A172 (cell line): ENCODE measurements at regions not wholly inside any gene's neighbourhood (a gene's known extent, or its start where the extent isn't known, plus 50 kb on each side); places are given as distances from the start of the nearest gene placed in this dataset.

Experiments used
- DNase-seq: peaks from one replicate; pipeline ENCODE4 v3.0.0-alpha.2; 2015; ENCODE audit warnings: low spot score

GRCh38 chr20:52783769-52784168 is 188.4 kb upstream of the TSHZ2 start:
- peak; percentile 12 for DNase-seq

GRCh38 chr20:52780462-52780861 is 191.7 kb upstream of the TSHZ2 start:
- DNase-seq, result no peak

- DNase-seq, result no peak
These were observed 193.0 kb upstream of the TSHZ2 start for GRCh38 chr20:52779125-52779524.

DNA sequence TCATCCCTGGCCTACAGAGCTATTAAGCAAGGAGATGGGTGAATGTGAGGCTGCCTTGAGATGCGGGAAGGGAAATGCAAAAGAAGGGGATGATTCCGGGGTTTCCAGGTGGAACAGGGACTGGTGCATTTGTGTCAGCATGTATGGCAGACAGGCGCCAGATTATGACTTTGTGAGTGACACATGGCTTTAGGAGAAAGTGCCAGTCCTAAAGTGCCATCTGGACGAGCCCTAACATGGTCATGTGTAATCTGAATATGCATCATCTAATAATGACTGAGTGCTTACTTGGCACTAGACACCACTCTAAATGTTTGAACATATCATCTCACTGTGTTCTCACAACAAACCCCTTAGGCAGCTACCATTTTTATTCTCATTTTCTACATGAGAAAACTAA is 195.0 kb upstream of the TSHZ2 start:
- no peak for DNase-seq

DNA sequence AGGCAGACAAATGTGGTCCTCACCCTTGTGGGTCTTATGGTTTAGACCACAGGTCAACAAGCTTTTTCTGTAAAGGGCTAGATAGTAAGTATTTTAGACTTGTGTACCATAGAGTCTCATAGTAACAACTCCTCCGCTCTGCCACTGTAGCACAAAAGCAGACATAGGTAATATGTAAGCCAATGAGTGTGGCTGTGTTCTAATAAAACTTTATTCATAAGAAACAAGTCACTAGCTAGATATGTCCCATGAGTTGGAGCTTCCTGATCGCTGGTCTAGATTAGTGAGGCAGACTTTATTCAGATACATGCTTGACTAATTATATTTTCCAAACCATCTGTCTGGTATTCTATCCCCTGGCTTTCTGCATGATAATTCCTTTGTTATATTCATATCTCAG is 196.4 kb upstream of the TSHZ2 start:
- no peak for DNase-seq

DNA sequence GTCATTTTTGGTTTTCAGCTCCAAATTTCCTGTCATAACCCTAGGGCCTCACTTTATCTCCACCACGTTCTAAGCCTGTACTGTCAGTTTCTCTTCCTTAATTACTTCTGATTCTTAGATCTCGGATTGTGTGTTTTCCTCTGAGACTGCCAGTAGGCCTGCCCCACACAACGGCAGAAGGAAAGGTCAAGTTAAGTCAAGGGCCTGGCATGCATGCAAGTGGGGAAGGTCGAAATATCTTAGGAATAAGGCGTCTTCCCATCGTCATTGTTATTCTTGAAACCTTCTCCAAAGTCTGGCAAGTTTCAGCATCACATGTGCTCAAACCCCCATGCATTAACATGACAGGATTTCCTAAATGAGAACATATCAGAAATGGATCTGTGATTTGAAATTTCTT is 203.5 kb upstream of the TSHZ2 start:
- no peak for DNase-seq

DNA sequence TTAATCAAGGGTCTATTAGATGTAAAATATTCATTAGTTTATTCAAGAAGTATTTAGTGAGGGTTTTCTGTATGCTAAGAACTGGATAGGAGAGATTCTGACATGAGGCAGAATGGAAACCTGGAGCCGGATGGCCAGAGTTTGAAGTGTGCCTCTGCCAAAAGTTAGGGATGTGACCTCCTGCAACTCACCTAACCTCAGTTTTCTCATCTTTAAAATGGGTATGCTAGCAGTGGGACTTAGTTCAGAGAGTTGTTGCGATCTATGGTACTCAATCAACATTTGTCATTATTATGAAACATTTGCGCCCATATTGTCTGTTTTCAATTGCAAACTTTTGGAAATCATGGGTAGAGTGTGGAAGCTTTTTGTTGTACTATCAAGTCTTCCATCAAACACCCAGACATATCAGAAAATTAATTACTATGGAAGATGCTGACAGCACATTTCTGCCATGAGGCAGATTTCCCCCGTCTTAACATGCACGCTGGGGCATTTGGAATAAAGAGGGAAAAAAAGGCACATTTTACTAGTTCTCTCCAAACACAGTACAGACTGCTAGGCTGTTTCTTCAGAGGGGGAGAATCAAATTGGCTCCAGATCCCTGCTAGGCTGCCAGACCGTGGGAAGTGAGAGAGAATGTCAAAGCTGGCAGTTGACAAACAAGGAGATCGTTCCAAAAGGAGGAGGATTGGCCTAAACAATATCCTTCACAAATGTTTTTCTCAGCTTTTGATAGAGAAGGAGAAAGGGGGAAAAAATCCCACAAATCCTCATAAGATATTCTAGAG is 205.3 kb upstream of the TSHZ2 start:
- no peak for DNase-seq

DNA sequence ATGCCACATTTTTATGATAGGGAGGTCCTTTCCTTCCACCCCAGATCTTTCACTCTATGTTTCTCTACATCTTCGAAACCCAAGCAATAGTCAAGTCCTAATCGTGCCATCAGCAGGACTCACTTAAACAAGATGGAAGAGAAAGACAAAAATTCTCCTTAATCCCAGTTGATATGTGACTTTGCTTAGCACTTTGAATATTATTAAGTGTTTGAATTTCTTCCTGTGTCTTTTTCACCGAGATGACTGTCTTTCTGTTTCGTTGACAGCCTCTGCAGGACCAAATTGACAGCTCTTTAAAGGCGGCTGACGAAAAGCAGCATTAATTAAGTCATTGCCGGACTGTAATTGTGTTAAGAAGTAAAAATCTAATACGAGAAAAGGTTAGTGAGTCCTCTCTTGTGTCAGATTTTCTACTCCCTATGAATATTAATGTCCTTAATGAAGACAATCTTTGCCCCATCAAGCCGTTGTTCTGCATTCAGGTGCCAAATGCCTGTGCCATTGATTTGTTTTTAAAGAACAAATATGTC is 208.8 kb upstream of the TSHZ2 start:
- no peak for DNase-seq

GRCh38 chr20:52761867-52762266 is 210.3 kb upstream of the TSHZ2 start:
- DNase-seq, result peak; percentile 8

DNA sequence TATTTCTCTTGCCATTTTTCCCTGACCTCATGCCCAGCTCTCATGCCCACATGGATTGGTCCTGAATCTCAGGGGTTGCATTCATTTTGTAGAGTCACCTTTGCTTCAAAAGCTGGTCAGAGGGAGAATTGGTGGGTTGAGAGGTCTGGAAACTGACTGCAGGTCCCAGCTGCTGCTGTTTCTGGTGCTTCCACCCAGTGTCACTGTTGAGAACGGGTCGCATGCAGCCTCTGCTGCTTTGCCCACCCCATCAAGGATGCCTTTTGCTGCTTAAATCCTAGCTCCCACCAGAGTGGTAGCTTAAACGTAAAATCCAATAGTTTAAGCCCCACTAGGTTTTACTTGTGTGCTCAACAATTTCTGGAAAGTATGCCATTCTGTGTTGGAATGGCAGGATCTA is 211.4 kb upstream of the TSHZ2 start:
- no peak for DNase-seq

DNA sequence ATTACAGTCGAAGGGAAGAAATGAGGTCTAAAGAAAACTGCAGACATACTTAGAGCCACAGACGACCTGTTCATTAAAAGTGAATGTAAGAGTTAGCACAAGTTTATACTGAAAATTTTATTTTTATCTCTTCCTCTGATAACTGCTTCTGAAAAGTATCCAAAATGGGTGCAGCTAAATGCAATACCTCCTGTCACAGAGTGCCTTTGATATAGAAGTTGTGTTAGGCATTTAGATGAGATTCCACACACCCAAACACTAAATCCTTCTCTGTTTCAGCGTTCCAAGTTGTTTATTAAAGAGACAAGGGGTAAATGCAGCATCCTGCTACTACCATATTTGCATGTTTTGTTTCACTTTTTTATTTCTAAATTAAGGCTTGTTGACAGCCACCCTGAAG is 214.7 kb upstream of the TSHZ2 start:
- DNase-seq, result no peak

DNA sequence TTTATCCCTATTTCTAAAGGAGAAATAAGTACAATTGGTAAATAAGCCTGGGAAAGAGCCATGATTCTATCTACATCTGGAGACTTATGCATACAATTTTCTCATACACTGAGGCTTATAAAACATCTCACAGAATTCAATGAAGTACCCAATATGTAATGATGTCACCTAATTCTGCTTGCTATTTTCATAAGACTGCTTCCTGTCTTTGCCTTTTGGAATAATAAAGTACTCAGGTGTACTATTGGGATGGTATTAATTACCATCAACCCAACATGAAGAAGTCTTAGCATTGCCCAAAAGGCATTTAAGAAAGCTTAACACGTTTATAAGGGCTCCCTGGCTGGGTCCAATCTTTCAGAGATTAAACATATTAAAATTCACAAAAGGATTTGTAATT is 216.4 kb upstream of the TSHZ2 start:
- no peak for DNase-seq

GRCh38 chr20:52754366-52754765 is 217.8 kb upstream of the TSHZ2 start:
- DNase-seq, result no peak

GRCh38 chr20:52752023-52752422 is 220.1 kb upstream of the TSHZ2 start:
- no peak for DNase-seq

GRCh38 chr20:52751571-52751970 is 220.6 kb upstream of the TSHZ2 start:
- no peak for DNase-seq

GRCh38 chr20:52749938-52750337 is 222.2 kb upstream of the TSHZ2 start:
- no peak for DNase-seq

GRCh38 chr20:52748990-52749389 is 223.2 kb upstream of the TSHZ2 start:
- DNase-seq, result no peak

DNA sequence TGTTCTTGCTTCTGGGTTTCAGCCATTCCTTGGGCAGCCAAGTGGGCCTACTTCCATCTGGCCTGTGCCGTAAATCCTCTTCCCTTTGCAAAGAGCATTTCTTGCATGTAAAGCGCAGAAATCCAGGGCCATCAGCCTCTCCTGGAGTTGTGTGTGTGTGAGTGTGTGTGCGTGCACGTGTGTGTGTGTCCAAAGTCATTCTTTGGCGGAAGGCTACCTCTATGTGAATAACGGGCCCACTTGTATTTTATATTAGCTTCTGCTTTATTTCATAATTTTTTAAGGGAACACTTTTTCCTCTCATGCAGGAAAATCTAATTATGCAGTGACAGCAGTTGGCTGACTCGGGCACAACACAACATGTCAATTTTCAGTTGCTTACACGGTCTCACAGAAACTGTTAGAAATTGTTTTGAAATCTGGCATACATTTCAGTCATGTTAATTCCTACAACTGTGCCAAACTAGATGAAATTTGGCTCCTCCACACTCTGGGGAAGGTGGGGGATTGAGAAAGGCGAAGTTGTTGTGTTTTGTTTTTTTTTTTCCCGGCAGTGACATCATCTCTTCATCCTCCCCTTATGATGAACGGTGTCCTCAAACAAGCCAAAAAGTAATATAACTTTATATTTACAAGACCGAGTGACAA is 223.7 kb upstream of the TSHZ2 start:
- DNase-seq, result no peak

DNA sequence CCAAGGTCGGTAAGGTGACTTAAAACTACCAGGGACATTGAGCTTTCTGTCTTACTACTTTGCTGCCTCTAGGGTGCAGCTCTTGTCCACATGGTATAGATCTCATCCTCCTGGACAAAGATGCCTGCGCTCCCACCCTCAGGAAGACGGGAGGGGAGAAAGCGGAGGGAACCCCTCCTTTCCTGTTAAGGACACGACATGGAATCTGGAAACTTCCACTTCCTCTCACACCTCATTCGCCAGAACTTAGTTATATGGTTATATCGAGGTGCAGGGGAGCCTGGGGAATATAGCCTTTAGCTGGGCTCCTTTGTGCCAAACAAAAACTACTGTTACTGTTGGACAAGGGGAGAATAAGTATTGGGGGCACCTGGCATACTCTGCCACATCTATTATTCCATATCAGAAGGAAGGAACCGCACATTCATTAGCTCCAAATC is 224.3 kb upstream of the TSHZ2 start:
- DNase-seq, result peak; percentile 18

GRCh38 chr20:52746770-52747169 is 225.4 kb upstream of the TSHZ2 start:
- no peak for DNase-seq

DNA sequence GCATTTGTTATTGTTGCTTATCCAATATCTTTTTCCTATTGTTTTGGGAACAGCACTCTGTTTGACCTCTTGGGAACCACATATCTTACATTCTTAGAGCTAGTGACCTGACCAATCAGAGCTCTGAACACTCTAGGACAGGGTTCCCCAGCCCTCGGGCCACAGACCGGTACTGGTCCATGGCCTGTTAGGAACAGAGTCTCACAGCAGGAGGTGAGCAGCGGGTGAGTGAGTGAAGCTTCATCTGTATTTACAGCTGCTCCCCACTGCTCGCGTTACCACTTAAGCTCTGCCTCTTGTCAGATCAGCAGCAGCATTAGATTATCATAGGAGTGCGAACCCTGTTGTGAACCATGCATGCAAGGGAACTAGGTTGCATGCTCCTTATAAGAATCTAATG is 226.0 kb upstream of the TSHZ2 start:
- DNase-seq, result no peak

- DNase-seq, result no peak
These were observed 227.7 kb upstream of the TSHZ2 start for GRCh38 chr20:52744441-52744840.

- no peak for DNase-seq
These were observed 234.1 kb upstream of the TSHZ2 start for GRCh38 chr20:52738081-52738480.
